ENCODE measurements at regions not wholly inside any gene's neighbourhood (a gene's known extent, or its start where the extent isn't known, plus 50 kb on each side); places are given as distances from the start of the nearest gene placed in this dataset.

GRCh38 chr2:139813340-139813739 is 1033.2 kb upstream of the NXPH2 start:
- Histone ChIP-seq H3K27me3 (no peaks in the 10 kb centered on the region), H3K27ac (no peak overlapping the region), H4K20me1 (no peaks in the 10 kb centered on the region), H3K4me3 (no peak overlapping the region), H3K9me3 (no peaks in the 10 kb centered on the region), H3K4me1 (no peaks in the 10 kb centered on the region), H3K4me2 (no peak overlapping the region), H3K9ac (no peak overlapping the region), H3K36me3 (no peaks in the 10 kb centered on the region)
- TF ChIP-seq Cebpa-rat (IDR thresholded peaks at IDR 0.05): no peak

GRCh38 chr2:139805441-139805840 is 1025.3 kb upstream of the NXPH2 start:
- Histone ChIP-seq H3K36me3 (no peaks in the 10 kb centered on the region), H3K4me2 (no peak overlapping the region), H3K9ac (no peak overlapping the region), H3K4me1 (no peaks in the 10 kb centered on the region), H3K4me3 (no peak overlapping the region), H3K27ac (no peak overlapping the region), H3K27me3 (no peaks in the 10 kb centered on the region), H4K20me1 (no peaks in the 10 kb centered on the region), H3K9me3 (no peaks in the 10 kb centered on the region)
- no peak for TF ChIP-seq Cebpa-rat (IDR thresholded peaks at IDR 0.05)

GRCh38 chr2:139798391-139798790 is 1018.2 kb upstream of the NXPH2 start:
- H4K20me1 ChIP-seq: no peaks in the 10 kb centered on the region
- H3K4me1 ChIP-seq: no peaks in the 10 kb centered on the region
- H3K4me3 ChIP-seq: no peak overlapping the region
- H3K9me3 ChIP-seq: no peaks in the 10 kb centered on the region
- H3K9ac ChIP-seq: no peak overlapping the region
- H3K27ac ChIP-seq: no peak overlapping the region
- no peaks in the 10 kb centered on the region for H3K27me3 ChIP-seq
- H3K4me2 ChIP-seq: no peak overlapping the region
- H3K36me3 ChIP-seq: no peaks in the 10 kb centered on the region
- no peak for TF ChIP-seq Cebpa-rat (IDR thresholded peaks at IDR 0.05)

GRCh38 chr2:139790807-139791752 is 1010.9 kb upstream of the NXPH2 start:
- no peak overlapping the region for H3K27ac ChIP-seq
- H3K9me3 ChIP-seq: no peaks in the 10 kb centered on the region
- H3K9ac ChIP-seq: no peak overlapping the region
- TF ChIP-seq Cebpa-rat (IDR thresholded peaks at IDR 0.05): no peak
- no peak overlapping the region for H3K4me2 ChIP-seq
- no peak overlapping the region for H3K4me3 ChIP-seq
- H4K20me1 ChIP-seq: no peaks in the 10 kb centered on the region
- no peaks in the 10 kb centered on the region for H3K36me3 ChIP-seq
- no peaks in the 10 kb centered on the region for H3K27me3 ChIP-seq
- H3K4me1 ChIP-seq: no peaks in the 10 kb centered on the region

- no peaks in the 10 kb centered on the region for H3K36me3 ChIP-seq
- H3K4me3 ChIP-seq: no peak overlapping the region
- no peaks in the 10 kb centered on the region for H3K4me1 ChIP-seq
- H3K9ac ChIP-seq: no peak overlapping the region
- TF ChIP-seq Cebpa-rat (IDR thresholded peaks at IDR 0.05): no peak
- no peaks in the 10 kb centered on the region for H3K9me3 ChIP-seq
- H4K20me1 ChIP-seq: no peaks in the 10 kb centered on the region
- no peak overlapping the region for H3K4me2 ChIP-seq
- no peaks in the 10 kb centered on the region for H3K27me3 ChIP-seq
- H3K27ac ChIP-seq: no peak overlapping the region
Measured at GRCh38 chr2:139790136-139790535, 1009.9 kb upstream of the NXPH2 start.

GRCh38 chr2:139778732-139779131 is 998.5 kb upstream of the NXPH2 start:
- Histone ChIP-seq H3K9ac (no peak overlapping the region), H3K27me3 (no peaks in the 10 kb centered on the region), H3K27ac (no peak overlapping the region), H3K4me1 (no peaks in the 10 kb centered on the region; the same call in 1 of the 2 replicates), H3K4me3 (no peak overlapping the region), H3K9me3 (no peaks in the 10 kb centered on the region), H3K36me3 (no peaks in the 10 kb centered on the region), H4K20me1 (no peaks in the 10 kb centered on the region), H3K4me2 (no peak overlapping the region)
- no peak for TF ChIP-seq Cebpa-rat (IDR thresholded peaks at IDR 0.05)

GRCh38 chr2:139773720-139774277 is 993.6 kb upstream of the NXPH2 start:
- Histone ChIP-seq H3K9ac (no peak overlapping the region), H3K27ac (no peak overlapping the region), H3K4me2 (no peak overlapping the region), H3K27me3 (no peaks in the 10 kb centered on the region), H3K4me3 (no peak overlapping the region), H3K9me3 (0 out of 2 replicates have a peak, but pooled peaks cover 3% of the 10 kb centered on the region), H3K4me1 (no peaks in the 10 kb centered on the region; the same call in 1 of the 2 replicates), H4K20me1 (no peaks in the 10 kb centered on the region), H3K36me3 (no peaks in the 10 kb centered on the region)
- no peak for TF ChIP-seq Cebpa-rat (IDR thresholded peaks at IDR 0.05)

- H3K27me3 ChIP-seq: no peaks in the 10 kb centered on the region
- no peak overlapping the region for H3K9ac ChIP-seq
- H3K4me2 ChIP-seq: no peak overlapping the region
- H3K9me3 ChIP-seq: 0 out of 2 replicates have a peak, but pooled peaks cover 3% of the 10 kb centered on the region
- no peaks in the 10 kb centered on the region for H3K36me3 ChIP-seq
- H3K27ac ChIP-seq: no peak overlapping the region
- no peaks in the 10 kb centered on the region for H4K20me1 ChIP-seq
- no peak for TF ChIP-seq Cebpa-rat (IDR thresholded peaks at IDR 0.05)
- peaks cover 8% of the 10 kb centered on the region for H3K4me1 ChIP-seq
- H3K4me3 ChIP-seq: no peak overlapping the region
Measured at GRCh38 chr2:139769633-139770032, 989.4 kb upstream of the NXPH2 start.

- no peaks in the 10 kb centered on the region for H3K36me3 ChIP-seq
- no peaks in the 10 kb centered on the region for H4K20me1 ChIP-seq
- no peak overlapping the region for H3K27ac ChIP-seq
- no peaks in the 10 kb centered on the region for H3K27me3 ChIP-seq
- TF ChIP-seq Cebpa-rat (IDR thresholded peaks at IDR 0.05): no peak
- no peak overlapping the region for H3K4me3 ChIP-seq
- H3K4me1 ChIP-seq: peaks cover 8% of the 10 kb centered on the region
- H3K4me2 ChIP-seq: no peak overlapping the region
- no peak overlapping the region for H3K9ac ChIP-seq
- no peaks in the 10 kb centered on the region for H3K9me3 ChIP-seq
Measured at GRCh38 chr2:139763705-139764104, 983.5 kb upstream of the NXPH2 start.

- Histone ChIP-seq H4K20me1 (no peaks in the 10 kb centered on the region), H3K27ac (no peak overlapping the region), H3K4me3 (no peak overlapping the region), H3K4me1 (no peaks in the 10 kb centered on the region), H3K36me3 (no peaks in the 10 kb centered on the region), H3K9me3 (no peaks in the 10 kb centered on the region; the same call in 1 of the 2 replicates), H3K9ac (no peak overlapping the region), H3K27me3 (no peaks in the 10 kb centered on the region), H3K4me2 (no peak overlapping the region)
- no peak for TF ChIP-seq Cebpa-rat (IDR thresholded peaks at IDR 0.05)
Measured at GRCh38 chr2:139759000-139759505, 978.9 kb upstream of the NXPH2 start.
